Breast epithelium (tissue), 4 donors: ENCODE measurements at regions not wholly inside any gene's neighbourhood (a gene's known extent, or its start where the extent isn't known, plus 50 kb on each side); places are given as distances from the start of the nearest gene placed in this dataset.

Experiments used
- DNase-seq, 2 donors: peaks; one replicate each; pipeline ENCODE4 v3.0.0-alpha.2; 2019; ENCODE audit warnings: low spot score in 2 of 2
- H3K27ac ChIP-seq, 2 donors: fragments of 200-600 bp; sonication (generic) in 1 of 2; one replicate each; pipeline ENCODE4 v1.5.1; 2016 to 2019; ENCODE audit warnings: mild to moderate bottlenecking in 1 of 2
- H3K27me3 ChIP-seq, 2 donors: fragments of 200-600 bp; sonication (generic) in 1 of 2; one replicate each; pipeline versions ENCODE4 v1.5.1 to v1.6.0; 2017 to 2019; ENCODE audit warnings: control low read depth in 1 of 2, mild to moderate bottlenecking in 1 of 2
- H3K36me3 ChIP-seq: fragments of 200-600 bp; one replicate; pipeline ENCODE4 v1.5.1; 2019
- H3K4me1 ChIP-seq, 2 donors: fragments of 200-600 bp; sonication (generic); one replicate each; pipeline ENCODE4 v1.5.1; 2016 to 2019; ENCODE audit warnings: control low read depth in 1 of 2
- H3K4me3 ChIP-seq, 3 donors: fragments of 200-600 bp; sonication (generic); 1 replicate in 2 of 3; 2 replicates in 1 of 3; pipeline ENCODE4 v1.5.1; 2016 to 2019; ENCODE audit warnings: mild to moderate bottlenecking in 3 of 3, moderate library complexity in 2 of 3
- H3K9me3 ChIP-seq, 2 donors: fragments of 200-600 bp; sonication (generic) in 1 of 2; one replicate each; pipeline ENCODE4 v1.5.1; 2016 to 2019; ENCODE audit warnings: control low read depth in 1 of 2
- CTCF ChIP-seq, 3 donors: fragments of 450-650 bp; IDR thresholded peaks; one replicate each; pipeline ENCODE4 v1.5.1; 2016 to 2017; ENCODE audit warnings: antibody characterized with exemption in 3 of 3, mild to moderate bottlenecking in 3 of 3, moderate library complexity in 3 of 3
- POLR2A ChIP-seq: fragments of 450-650 bp; IDR thresholded peaks from one replicate; pipeline ENCODE4 v1.6.1; 2016; ENCODE audit warnings: antibody characterized with exemption, mild to moderate bottlenecking, moderate library complexity
- POLR2AphosphoS5 ChIP-seq, 3 donors: sonication (generic); formaldehyde crosslinking; IDR thresholded peaks; one replicate each; pipeline ENCODE4 v1.6.1; 2017; ENCODE audit warnings: antibody characterized with exemption in 3 of 3
- intact Hi-C: fragments of 100-400 bp; cut with DNase I; formaldehyde crosslinking; loops from one replicate; pipeline ENCODE4 v1.15.1; 2023; ENCODE audit warnings: low total_unique reads

GRCh38 chr1:192740214-192740613 is 68.6 kb upstream of the RGS2 start:
- Histone ChIP-seq H3K4me3 (no peak overlapping the region), H3K27ac (no peak overlapping the region), H3K27me3 (no peaks in the 10 kb centered on the region), H3K9me3 (peaks cover 0 to 8% of the 10 kb centered on the region in 2 donors), H3K36me3 (no peaks in the 10 kb centered on the region), H3K4me1 (no peaks in the 10 kb centered on the region)
- DNase-seq = no peak
- TF ChIP-seq POLR2AphosphoS5 (IDR thresholded peaks at IDR 0.05) = no peak
- no peak for TF ChIP-seq POLR2A
- no peak for TF ChIP-seq CTCF (IDR thresholded peaks at IDR 0.05)
- intact Hi-C loops = no loop called here

- Histone ChIP-seq H3K36me3 (no peaks in the 10 kb centered on the region), H3K27me3 (no peaks in the 10 kb centered on the region), H3K4me3 (no peak overlapping the region), H3K9me3 (peaks cover 0 to 8% of the 10 kb centered on the region in 2 donors), H3K4me1 (no peaks in the 10 kb centered on the region), H3K27ac (no peak overlapping the region)
- DNase-seq = no peak
- intact Hi-C loops = no loop called here
- TF ChIP-seq POLR2A (no peak), POLR2AphosphoS5 (IDR thresholded peaks at IDR 0.05) (no peak)
These were observed 67.7 kb upstream of the RGS2 start for GRCh38 chr1:192741095-192741494.

- Histone ChIP-seq H3K4me1 (no peaks in the 10 kb centered on the region), H3K4me3 (no peak overlapping the region), H3K27ac (no peak overlapping the region), H3K27me3 (no peaks in the 10 kb centered on the region), H3K9me3 (no peaks in the 10 kb centered on the region), H3K36me3 (peaks cover 3% of the 10 kb centered on the region)
- TF ChIP-seq CTCF (IDR thresholded peaks at IDR 0.05) (no peak), POLR2AphosphoS5 (IDR thresholded peaks at IDR 0.05) (no peak), POLR2A (no peak)
- DNase-seq = no peak
- intact Hi-C loops = no loop called here
These were observed 61.5 kb upstream of the RGS2 start for GRCh38 chr1:192747301-192747700.

- no peak for DNase-seq
- H3K27me3 ChIP-seq = no peaks in the 10 kb centered on the region
- no peak overlapping the region for H3K4me3 ChIP-seq
- intact Hi-C loops = no loop called here
- H3K9me3 ChIP-seq = no peaks in the 10 kb centered on the region
- H3K4me1 ChIP-seq = no peaks in the 10 kb centered on the region
- no peak overlapping the region for H3K27ac ChIP-seq
- peaks cover 3% of the 10 kb centered on the region for H3K36me3 ChIP-seq
- TF ChIP-seq CTCF (IDR thresholded peaks at IDR 0.05) (no peak), POLR2AphosphoS5 (IDR thresholded peaks at IDR 0.05) (no peak), POLR2A (no peak)
These were observed 60.9 kb upstream of the RGS2 start for GRCh38 chr1:192747943-192748342.

- TF ChIP-seq POLR2A (no peak), CTCF (IDR thresholded peaks at IDR 0.05) (no peak), POLR2AphosphoS5 (IDR thresholded peaks at IDR 0.05) (no peak)
- no peak for DNase-seq
- no peaks in the 10 kb centered on the region for H3K4me1 ChIP-seq
- intact Hi-C loops = no loop called here
- H3K27me3 ChIP-seq = no peaks in the 10 kb centered on the region
- H3K36me3 ChIP-seq = peaks cover 3% of the 10 kb centered on the region
- no peak overlapping the region for H3K27ac ChIP-seq
- no peak overlapping the region for H3K4me3 ChIP-seq
- no peaks in the 10 kb centered on the region for H3K9me3 ChIP-seq
These were observed 59.5 kb upstream of the RGS2 start for GRCh38 chr1:192749349-192749748.

GRCh38 chr1:192751260-192751659 is 57.6 kb upstream of the RGS2 start:
- Histone ChIP-seq H3K36me3 (peaks cover 3% of the 10 kb centered on the region), H3K4me3 (no peak overlapping the region), H3K4me1 (no peaks in the 10 kb centered on the region), H3K9me3 (no peaks in the 10 kb centered on the region), H3K27ac (no peak overlapping the region), H3K27me3 (no peaks in the 10 kb centered on the region)
- intact Hi-C loops = no loop called here
- no peak for TF ChIP-seq CTCF (IDR thresholded peaks at IDR 0.05)
- no peak for TF ChIP-seq POLR2A
- TF ChIP-seq POLR2AphosphoS5 (IDR thresholded peaks at IDR 0.05) = no peak
- DNase-seq = no peak
